Hematopoietic multipotent progenitor cell treated with erythropoietin and hydrocortisone succinate and interleukin-3 and kit ligand, for 4 days (in vitro differentiated cells): ENCODE measurements at regions not wholly inside any gene's neighbourhood (a gene's known extent, or its start where the extent isn't known, plus 50 kb on each side); places are given as distances from the start of the nearest gene placed in this dataset.

ENCODE experiments used
- DNase-seq: peaks from one replicate; pipeline ENCODE4 v3.0.0-alpha.2; 2015

DNA sequence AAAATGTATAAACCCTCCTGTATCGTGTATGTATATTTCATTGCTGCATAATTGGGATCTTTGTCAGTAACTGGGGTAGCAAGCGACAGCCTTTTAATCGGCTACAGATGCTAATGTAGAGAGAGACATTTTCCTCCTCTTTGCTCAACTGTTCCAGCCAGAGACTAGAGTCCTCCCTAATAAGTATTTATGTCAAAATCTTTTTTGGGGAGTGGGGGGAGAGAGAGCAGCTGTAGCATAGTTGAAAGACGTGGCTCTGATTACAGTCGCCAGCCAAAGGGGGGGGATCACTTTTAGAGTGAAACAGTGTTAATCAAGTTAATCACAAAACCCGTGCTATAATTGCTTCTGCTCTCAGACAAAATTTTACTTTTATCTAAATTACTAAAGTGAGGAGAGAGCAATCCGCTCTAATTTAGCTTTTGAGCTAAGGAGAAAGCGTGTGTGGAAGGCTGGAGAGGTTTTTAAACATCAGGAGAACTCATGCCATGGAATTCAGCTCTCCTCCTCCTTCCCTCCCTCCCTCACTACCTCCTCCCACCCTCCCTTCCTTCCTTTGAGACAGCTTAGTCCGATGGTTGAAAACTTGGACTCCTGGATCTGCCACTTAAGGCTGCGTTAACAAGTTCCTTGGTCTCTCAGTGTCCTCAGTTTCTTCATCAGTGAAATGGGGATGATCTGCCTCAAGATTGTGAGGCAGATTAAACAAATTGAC, 87.3 kb upstream of the ZNF618 start:
- DNase-seq: no peak

DNA sequence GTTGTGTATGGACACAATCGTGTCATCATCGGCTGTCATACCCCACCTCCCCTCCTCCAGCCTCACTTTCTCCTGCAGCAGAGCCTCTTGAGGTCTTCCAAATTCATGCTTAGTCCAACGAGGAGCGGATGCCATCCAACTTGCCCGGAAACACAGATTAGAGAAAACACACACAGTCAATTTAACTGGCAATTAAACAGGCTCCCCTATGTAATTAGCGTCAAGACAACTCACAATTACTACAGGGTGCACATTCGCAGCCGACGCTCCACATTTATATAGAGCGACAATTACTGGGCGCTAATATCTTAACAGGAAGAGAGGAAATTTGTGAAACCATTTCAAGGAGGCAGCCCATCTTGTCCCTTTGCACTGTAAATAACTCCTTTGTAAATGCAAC, 86.0 kb upstream of the ZNF618 start:
- DNase-seq: no peak

DNA sequence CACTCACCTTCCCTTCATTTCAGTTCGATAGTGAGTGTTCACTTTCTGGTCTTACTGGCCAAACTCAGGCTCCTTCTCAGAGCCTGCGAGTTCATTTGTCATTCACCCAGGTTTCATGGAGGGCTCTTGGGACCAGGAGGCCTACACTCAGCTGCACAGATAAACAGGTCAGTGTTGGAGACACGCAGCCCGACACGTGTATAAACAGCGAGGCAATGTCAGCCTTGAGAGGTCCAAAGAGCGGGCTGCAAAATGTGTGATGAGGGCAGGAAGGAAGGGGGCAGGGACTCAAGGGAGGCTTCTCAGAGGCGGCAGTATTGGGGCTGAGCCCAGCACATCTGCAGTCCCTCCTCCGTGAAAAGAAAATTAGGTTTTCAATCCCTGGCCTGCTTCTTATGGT, 82.6 kb upstream of the ZNF618 start:
- no peak for DNase-seq

DNA sequence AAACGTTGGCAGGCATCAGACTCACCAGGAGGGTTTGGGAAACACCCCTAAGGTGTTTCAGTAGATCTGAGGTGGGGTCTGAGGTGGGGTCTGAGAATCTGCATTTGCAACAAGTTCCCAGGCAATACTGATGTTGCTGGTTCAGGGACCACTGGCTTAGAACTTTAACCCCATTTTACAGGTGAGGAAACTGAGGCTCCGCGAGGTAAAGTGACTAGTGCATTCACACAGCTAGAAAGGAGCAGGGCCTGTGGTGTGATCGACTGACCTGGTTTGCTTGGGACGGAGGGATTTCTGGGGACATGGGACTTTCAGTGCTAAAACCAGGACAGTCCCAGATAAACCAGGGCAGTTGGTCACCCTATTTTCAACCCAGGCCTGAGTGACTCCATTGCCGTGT, 81.4 kb upstream of the ZNF618 start:
- no peak for DNase-seq

DNA sequence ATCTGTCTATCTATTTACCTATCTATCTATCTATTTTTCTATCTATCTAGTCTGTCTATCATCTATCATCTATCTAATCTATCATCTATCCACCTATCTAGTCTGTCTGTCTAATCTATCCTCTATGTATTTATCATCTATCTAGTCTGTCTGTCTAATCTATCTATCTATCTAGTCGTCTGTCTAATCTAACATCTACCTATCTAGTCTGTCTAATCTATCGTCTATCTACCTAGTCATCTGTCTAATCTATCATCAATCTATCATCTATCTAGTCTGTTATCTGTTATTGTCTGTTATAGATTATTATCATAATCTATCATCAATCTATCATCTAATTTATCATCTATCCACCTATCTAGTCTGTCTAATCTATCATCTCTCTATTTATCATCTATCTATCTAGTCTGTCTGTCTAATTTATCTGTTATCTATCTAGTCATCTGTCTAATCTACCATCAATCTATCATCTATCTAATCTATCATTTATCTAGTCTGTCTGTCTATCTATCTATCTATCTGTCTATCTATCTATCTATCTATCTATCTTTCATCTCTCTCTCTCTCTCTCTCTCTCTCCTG, 80.2 kb upstream of the ZNF618 start:
- no peak for DNase-seq

DNA sequence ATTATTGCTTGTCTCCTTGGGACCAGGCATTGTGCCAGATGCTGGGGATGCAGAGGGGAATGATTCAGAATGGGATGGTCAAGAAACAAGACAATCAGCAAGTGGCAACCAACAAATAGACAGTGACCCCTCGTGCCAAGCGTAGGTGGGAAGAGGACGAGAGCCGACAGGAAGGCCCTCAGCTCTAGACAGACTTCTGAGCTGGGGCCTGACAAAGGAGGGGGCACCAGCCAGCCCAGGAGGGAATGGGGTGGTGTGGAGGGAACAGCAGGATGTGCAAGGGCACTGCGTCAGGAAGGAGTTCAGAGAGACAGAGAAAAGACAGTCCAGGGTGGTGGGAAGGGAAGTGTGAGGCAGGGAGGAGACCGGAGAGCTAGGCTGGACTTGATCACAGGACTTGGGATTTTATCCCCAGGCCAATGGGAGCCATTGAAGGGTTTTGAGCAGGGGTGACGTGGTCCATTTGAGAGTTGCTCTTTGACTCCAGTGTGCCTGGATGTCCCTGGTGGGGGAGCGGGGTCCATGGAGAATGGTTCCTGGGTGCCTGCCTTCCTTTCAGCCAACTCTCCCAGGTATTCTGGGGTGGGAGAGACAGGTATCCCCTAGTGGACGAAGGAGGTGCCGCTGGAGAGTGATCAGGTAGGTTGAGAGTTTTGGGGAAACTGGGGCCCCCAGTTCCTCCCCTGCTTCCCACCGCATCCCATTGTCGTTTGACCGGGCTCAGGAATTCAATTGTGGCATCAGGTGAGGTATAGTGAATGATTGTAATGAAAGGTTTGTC, 79.3 kb upstream of the ZNF618 start:
- no peak for DNase-seq

DNA sequence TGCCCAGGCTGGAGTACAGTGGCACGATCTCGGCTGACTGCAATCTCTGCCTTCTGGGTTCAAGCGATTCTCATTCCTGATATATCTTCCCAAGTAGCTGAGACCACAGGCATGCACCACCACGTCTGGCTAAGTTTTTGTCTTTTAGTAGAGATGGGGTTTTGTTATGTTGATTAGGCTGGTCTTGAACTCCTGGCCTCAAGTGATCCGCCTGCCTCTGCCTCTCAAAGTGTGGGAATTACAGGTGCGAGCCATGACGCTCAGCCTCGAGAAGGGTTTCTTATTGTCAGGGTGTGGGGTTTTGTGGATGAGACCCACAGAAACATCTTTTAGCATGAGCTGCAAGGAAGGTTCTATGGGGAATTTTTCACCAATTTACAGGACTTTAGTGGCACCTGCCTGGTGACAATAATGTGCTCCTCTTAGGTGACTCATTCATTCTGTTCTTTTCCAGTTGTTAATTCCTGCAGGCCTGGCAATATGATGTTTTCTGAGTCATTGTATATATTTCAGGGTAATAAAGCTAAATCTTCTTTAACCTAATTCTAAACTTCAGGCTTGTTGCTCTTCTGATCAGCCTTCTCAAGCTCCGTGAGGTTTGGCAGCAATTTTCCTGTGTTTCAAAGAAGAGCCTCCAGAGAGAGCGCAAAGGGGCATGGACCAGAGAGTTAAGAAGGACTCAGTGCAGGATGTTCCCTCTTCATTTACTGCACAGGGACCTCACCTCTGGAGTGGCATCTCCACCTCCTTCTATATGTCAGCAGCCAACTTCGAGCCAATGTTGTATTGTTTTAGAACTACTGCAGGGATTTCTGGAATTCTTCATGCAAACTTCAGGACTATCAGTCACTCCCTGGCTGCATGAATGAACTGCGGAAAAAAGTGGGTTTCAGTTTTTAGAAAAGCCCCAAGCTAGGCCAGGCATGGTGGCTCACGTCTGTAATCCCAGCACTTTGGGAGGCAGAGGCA, 77.8 kb upstream of the ZNF618 start:
- DNase-seq: no peak

DNA sequence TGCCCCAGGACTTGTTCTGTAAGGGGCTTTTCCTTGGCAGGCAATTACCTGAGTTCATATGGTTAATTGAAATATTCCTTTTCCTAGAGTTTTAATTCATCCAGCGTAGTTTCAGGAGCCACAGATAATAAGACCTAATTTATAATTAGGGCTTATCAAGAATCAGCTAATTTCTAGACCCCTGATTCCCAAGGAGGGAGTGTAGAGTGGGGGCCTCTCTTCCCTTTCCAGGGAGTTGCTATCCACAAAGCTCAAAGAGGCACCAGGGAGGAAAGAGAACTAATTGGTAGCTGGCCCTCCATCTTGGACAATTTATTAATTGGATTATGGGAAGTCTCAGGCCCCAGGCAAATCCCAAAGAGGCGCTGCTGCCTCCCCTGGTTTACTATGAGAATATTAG, 75.8 kb upstream of the ZNF618 start:
- no peak for DNase-seq

DNA sequence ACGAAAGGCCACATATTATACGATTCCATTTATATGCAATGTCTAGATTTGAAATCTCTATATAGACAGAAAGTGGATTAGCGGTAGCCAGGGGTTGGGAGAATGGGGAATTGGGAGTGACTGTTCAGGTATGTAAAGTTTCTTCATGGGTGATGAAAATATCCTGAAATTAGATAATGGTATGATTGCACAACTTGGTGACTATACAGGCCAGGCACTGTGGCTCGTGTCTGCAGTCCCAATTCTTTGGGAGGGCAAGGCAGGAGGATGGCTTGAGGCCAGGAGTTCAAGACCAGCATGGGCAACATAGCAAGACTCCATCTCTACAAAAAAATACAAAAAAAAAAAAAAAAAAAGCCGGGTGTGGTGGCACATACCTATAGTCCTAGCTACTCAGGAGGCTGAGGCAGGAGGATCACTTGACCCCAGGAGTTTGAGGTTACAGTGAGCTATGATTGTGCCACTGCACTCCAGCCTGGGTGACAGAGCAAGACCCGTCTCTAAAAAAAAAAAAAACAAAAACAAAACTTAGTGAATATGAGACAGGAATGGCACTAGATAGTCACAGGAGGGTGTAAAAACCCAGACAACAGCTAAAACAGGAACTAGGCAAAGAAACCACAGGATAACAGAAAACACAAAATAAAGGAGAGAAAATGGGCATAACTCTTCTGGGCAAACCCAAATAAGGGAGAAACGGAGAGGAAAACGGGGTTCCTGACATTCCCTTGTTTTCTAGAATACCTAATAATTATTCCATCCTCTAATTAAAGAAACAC, 72.1 kb upstream of the ZNF618 start:
- peak; percentile 38 for DNase-seq

DNA sequence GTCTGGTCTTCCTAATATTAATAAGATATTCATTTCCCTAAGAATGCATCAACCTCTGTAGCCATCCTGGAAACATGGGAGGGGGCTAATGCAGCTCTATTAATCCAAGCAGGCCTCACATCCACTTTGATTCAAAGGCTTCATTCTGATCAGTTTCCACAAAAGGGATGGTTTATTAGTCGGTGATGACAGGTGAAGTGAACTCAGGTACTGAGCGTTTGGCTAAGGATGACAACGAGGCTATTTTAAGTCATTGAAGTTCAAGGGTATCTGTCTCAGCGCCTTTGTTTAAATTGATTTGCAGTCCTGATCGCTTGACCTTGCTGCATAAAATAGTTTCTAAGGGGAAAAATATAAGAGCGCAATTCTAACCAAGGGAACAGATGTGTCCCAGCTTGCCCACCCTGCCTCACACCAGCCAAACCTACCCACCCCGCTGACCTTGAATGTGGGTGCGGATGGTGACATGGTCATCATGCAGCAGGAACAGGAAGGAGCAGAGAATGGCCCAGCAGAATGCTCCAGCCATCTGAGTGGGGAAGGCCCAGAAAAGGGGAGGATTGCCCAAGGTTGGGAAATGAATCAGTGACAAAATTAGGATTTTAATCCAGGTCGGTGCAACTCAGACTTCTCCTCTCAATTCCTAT, 70.5 kb upstream of the ZNF618 start:
- no peak for DNase-seq

DNA sequence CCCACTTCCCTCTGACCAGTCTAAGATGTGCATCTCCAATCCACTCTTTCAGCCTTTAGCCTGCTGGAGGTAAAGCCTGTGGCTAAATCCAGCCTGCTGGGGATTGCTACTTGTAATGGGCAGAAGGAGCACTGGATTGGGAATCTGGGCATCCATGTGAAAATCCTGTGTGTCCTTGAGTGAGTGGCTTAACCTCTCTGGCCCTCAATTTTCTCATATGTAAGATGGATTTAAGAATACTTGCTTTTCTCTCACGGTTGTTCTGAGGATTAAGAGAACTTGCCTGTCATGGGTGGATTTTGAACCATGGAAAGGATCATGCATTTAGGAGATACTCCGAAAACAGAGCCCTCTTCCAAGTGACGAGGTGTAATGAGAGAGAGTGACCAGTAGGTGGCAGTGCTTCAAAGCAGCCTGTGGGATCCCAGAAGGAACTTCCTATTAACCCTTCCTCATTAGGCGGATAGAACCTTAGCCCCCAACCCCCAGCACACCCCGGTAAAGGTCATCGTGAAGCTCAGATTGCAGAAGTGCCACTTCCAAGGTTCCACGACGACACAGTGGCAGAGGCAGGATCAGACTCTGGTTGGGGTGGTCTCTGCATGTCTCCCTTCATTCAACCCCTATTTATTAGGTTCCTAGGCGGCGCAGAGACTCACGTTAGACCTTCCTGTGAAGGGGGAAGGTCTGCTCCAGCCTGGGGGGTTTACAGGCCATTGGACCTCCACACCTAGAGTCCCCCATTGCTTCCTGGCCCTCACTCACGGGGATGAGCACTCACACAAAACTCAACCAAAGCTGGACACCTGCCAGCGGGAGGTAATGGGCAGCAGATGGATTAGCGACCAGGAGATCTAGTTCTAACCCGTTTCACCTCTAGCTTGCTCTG, 68.7 kb upstream of the ZNF618 start:
- DNase-seq: peak; percentile 80

DNA sequence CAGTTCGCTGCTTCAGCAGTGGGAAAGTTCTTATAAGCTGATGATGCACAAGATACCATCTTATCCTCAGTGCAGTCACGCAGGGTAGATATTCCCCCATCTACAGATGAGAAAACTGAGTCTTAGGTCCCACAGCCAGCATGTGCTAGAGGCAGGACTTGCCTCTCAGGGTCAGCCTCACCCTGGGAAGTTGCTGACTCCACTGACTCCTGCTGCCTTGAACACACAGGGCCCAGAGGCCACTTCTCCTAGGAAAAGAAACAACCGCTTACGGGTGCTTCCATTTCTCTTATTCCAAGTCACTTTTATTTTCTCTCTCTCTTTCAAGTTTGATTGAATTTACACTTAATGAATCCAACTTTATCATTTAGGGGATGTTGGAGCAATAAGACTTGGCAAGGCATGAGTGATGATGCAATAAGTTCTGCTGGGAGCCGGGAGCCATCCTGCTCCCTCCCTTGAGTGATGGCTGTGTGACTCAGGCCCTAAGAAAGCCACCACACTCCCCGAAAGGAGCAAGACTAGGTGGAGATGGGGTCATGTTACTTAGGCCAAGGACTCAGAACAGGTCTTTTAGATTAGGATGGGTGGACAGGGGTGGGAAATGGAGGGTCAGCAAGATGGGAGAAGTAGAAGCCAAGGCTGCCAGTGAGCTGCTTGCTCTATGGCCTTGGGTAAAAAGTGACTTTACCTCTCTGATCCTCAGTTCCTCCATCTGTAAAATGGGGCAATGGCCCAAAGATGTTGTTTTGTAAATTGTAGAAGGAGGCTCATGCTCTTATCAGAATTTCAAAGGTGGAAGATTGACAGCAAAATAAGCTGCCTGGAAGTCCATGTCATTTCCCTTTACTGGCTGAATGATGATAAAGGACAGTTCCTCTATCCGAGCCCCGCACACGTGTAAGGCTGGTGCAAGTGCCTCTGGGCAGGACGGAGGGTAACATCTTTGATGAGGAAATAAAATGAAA, 67.4 kb upstream of the ZNF618 start:
- DNase-seq: peak; percentile 63

DNA sequence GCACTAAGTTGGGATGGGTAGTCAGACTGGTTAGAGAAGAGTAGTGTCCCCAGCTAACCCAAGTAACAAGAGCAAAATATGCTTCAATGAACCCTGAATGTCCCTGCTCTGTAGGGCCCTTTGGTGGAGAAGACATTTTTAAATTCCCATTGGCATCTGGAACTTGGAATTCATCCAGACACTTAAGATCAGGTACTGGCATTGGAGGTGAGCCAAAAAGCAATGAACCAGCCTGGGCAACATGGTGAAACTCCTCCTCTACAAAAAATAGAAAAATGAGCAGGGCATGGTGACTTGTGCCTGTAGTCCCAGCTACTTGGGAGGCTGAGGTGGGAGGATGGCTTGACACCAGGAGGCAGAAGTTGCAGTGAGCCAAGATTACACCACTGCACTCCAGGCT, 58.9 kb upstream of the ZNF618 start:
- DNase-seq: no peak

DNA sequence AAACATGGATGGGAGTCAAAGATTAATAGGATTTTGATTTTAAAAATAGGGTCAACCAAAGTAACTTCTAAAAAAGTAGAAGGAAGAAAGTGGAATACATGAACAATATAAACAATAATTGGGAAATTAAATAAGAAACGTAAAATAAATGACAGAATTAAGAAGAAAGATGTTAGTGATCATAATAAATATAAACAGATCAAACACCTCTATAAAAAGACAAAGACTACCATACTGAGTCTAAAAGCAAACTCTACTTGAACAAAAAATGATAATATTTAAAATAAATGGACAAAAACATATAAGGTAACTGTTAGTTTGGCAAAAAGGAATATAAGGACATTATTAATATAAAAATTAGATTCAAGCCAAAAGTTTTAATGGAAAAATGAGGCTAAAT, 57.7 kb upstream of the ZNF618 start:
- no peak for DNase-seq

DNA sequence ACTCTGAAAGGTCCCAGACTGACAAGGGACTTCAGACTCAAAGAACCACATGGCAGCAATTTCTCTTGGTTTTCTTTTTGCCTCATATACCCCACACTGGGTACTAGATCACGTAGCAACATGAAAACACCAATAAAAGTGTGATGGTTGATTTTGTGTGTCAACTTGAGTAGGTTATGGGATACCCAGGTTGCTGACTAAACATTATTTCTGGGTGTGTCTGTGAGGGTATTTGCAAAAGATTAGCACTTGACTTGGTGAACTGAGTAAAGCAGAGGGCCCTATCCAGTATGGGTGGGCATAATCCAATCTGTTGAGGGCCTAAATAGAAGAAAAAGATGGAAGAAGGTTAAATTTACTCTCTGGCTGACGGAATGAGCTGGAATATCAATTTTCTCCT, 53.8 kb upstream of the ZNF618 start:
- no peak for DNase-seq

DNA sequence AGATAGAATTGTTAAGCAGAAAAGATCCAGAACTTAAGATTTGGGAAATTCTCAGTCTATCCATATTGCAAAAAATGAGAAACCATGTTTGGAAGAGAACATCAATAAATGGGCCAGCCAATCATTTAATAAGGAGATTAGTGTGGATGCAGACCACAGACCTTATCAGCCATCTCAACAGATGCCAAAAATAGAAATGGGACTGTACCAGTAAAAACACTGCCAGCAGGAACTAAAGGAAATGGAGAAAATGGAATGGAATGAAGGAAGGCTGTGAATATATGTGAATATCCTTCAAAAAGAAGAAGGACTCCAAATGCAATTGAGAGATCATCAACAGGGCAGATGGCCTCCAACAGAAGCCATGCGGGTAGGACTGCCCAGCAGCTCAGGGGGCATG, 52.7 kb upstream of the ZNF618 start:
- DNase-seq: no peak
